ENCODE measurements at regions not wholly inside any gene's neighbourhood (a gene's known extent, or its start where the extent isn't known, plus 50 kb on each side); places are given as distances from the start of the nearest gene placed in this dataset.

DNA sequence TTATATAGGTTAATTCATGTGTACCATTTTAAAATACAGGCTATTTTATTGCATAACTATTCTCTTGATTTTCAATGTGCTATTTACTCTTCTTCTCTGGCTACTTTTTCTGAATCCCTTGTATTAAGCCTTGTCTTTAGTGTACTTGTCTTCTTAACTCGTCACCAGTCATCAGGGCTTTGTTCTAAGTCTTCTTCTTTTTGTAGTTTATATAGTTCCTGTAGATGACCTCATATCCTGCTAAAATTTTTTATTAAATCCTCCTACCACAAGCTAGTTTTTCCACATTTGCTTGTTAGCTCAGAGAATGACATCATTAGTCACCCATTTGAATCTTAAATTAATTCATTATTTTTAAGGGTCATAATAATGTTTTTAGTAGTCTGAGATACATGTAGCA lies 1281.9 kb downstream of the KCNT2 start:
- H3K4me3 ChIP-seq (ENCODE audit: control insufficient read depth, low read depth, low read length) = no peak overlapping the region
- DNase-seq (ENCODE audit: low read depth) = no peak
- TF ChIP-seq, protein P1, sequence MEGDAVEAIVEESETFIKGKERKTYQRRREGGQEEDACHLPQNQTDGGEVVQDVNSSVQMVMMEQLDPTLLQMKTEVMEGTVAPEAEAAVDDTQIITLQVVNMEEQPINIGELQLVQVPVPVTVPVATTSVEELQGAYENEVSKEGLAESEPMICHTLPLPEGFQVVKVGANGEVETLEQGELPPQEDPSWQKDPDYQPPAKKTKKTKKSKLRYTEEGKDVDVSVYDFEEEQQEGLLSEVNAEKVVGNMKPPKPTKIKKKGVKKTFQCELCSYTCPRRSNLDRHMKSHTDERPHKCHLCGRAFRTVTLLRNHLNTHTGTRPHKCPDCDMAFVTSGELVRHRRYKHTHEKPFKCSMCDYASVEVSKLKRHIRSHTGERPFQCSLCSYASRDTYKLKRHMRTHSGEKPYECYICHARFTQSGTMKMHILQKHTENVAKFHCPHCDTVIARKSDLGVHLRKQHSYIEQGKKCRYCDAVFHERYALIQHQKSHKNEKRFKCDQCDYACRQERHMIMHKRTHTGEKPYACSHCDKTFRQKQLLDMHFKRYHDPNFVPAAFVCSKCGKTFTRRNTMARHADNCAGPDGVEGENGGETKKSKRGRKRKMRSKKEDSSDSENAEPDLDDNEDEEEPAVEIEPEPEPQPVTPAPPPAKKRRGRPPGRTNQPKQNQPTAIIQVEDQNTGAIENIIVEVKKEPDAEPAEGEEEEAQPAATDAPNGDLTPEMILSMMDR (conservative IDR thresholded peaks at IDR 0.05; ENCODE audit: control insufficient read depth, insufficient read depth, low read depth, low read length) = no peak

DNA sequence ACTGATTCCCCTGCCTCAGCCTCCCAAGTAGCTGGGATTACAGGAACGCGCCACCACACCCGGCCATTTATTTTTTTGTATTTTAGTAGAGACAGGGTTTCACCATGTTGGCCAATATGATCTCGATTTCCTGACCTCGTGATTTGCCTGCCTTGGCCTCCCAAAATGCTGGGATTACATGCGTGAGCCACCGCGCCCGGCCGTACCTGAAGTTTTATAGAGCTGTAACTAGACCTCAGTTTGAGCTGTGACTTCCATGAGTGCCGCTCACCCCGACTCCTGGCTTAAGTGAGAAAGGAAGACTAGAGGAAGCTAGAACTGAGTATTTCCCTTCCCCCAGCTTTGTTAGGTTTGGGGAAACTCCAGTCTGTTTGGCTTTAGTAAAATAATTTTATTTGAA lies 1283.1 kb downstream of the KCNT2 start:
- TF ChIP-seq, protein P1 (conservative IDR thresholded peaks at IDR 0.05; ENCODE audit: control insufficient read depth, insufficient read depth, low read depth, low read length) = no peak
- no peak overlapping the region for H3K4me3 ChIP-seq (ENCODE audit: control insufficient read depth, low read depth, low read length)
- DNase-seq (ENCODE audit: low read depth) = no peak

DNA sequence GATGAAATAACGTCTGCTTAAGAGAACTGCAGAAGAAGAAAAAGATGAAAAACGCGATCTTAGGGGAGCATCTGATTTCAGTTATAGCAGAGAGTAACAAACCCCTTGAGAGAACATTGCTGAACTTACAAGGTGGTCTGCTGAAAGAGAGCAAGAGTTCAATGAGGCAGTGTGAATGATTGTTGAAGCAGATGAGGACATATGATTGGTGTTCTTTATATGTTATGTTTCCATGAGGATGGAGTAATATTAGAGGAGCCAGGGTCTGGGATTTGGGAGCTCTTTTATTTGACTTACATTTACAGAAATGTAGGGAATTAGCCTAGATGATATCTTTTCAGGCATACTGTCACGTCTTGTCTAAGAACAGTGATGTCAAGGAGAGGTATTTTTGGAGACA lies 1302.0 kb downstream of the KCNT2 start:
- no peak for DNase-seq (ENCODE audit: low read depth)
- H3K4me3 ChIP-seq (ENCODE audit: control insufficient read depth, low read depth, low read length) = no peak overlapping the region
- TF ChIP-seq, protein P1 (conservative IDR thresholded peaks at IDR 0.05; ENCODE audit: control insufficient read depth, insufficient read depth, low read depth, low read length) = no peak

DNA sequence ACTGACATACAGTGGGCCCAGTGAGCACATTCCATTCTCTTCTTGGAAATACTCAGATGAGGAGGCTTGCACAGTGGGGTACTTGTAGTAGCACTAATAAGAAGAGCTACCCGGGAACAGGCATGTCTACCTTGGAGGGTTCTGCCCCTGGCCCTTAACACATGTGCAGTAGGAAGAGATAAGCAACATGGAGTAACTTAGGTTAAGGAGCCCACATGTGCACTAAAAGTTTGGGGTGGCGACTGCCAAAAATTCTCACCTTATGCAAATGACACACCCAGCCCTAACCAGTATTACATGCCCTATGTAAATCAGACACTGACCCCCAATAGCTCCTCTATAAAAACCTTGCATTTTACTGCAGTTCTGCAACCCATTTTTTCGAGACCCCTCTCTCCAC lies 1313.3 kb downstream of the KCNT2 start:
- no peak overlapping the region for H3K4me3 ChIP-seq (ENCODE audit: control insufficient read depth, low read depth, low read length)
- TF ChIP-seq, protein P1 (conservative IDR thresholded peaks at IDR 0.05; ENCODE audit: control insufficient read depth, insufficient read depth, low read depth, low read length) = no peak
- no peak for DNase-seq (ENCODE audit: low read depth)

DNA sequence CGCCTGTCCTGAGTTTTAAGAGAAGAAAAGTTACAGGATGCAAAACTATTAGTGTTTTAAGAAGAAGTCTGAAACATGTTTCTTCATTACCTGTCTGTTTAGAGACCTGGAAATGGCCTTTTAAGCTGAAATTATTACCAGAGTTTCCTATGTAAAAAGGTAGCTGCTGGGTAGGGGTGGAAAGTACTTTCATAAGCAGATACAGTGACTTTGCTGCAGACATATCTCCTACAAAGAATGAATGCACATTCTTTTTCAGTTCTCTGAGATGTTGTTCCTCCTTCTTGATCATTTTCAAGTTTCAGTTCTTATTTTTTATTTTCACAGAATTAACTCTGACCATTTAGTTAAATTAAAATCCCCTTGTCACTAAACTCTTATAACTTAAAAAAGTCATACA lies 1329.6 kb downstream of the KCNT2 start:
- no peak for DNase-seq (ENCODE audit: low read depth)
- H3K4me3 ChIP-seq (ENCODE audit: control insufficient read depth, low read depth, low read length) = no peak overlapping the region
- TF ChIP-seq, protein P1 (conservative IDR thresholded peaks at IDR 0.05; ENCODE audit: control insufficient read depth, insufficient read depth, low read depth, low read length) = no peak

DNA sequence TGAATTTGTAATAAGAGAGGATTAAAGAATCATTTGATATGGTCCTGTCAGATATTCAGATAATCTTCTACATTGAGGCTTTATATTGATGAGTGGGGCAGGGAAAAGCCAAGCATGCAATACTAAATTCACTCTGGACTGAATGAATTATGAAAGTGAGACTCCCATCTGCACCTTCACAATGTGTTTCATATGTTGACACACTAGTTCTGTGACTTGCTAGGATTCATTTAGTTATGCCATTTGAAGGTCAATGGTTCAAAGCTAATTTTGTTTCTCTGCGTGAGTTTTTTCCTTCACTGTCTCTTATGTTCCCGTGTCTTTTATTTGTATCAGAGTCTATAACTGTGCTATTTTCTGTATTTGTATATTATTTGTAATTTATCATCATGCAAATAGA lies 1332.5 kb downstream of the KCNT2 start:
- TF ChIP-seq, protein P1 (conservative IDR thresholded peaks at IDR 0.05; ENCODE audit: control insufficient read depth, insufficient read depth, low read depth, low read length) = no peak
- no peak for DNase-seq (ENCODE audit: low read depth)

DNA sequence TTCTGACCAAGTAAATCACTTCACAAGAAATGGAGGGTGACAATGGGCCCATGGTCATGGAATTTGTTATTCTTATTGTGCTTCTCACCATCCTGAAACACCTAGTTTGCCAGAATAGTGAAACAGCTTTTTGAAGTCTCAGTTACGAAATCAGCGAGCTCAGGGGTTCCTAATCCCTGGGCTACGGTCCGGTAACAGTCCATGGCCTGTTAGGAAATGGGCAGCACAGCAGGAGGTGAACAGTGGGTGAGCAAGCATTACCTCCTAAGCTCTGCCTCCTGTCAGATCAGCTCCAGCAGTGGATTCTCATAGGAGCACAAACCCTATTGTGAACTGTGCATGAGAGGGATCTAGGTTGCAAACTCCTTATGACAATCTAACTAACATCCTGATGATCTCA lies 1356.3 kb downstream of the KCNT2 start:
- no peak for DNase-seq (ENCODE audit: low read depth)
- TF ChIP-seq, protein P1 (conservative IDR thresholded peaks at IDR 0.05; ENCODE audit: control insufficient read depth, insufficient read depth, low read depth, low read length) = no peak
- H3K4me3 ChIP-seq (ENCODE audit: control insufficient read depth, low read depth, low read length) = no peak overlapping the region

More for the DNA sequence above, 1332.5 kb downstream of the KCNT2 start:
- H3K4me3 ChIP-seq (ENCODE audit: control insufficient read depth, low read depth, low read length) = no peak overlapping the region
